ENCODE measurements at regions not wholly inside any gene's neighbourhood (a gene's known extent, or its start where the extent isn't known, plus 50 kb on each side); places are given as distances from the start of the nearest gene placed in this dataset.

- no peak for DNase-seq
Observed at GRCh38 chr1:114219172-114219868, 65.7 kb upstream of the SYT6 start.

GRCh38 chr1:114218361-114219171 lies 64.9 kb upstream of the SYT6 start:
- DNase-seq = no peak

GRCh38 chr1:114216431-114217173 lies 62.9 kb upstream of the SYT6 start:
- DNase-seq = no peak

- no peak for DNase-seq
Observed at GRCh38 chr1:114215436-114215835, 61.8 kb upstream of the SYT6 start.

- no peak for DNase-seq
Observed at GRCh38 chr1:114214016-114214415, 60.3 kb upstream of the SYT6 start.

GRCh38 chr1:114209971-114210370 lies 56.3 kb upstream of the SYT6 start:
- DNase-seq = no peak

GRCh38 chr1:114208714-114209113 lies 55.0 kb upstream of the SYT6 start:
- no peak for DNase-seq

GRCh38 chr1:114208106-114208505 lies 54.4 kb upstream of the SYT6 start:
- DNase-seq = no peak

GRCh38 chr1:114207635-114208034 lies 54.0 kb upstream of the SYT6 start:
- no peak for DNase-seq

GRCh38 chr1:114206392-114206791 lies 52.7 kb upstream of the SYT6 start:
- DNase-seq = no peak

GRCh38 chr1:114203595-114204128 lies 50.0 kb upstream of the SYT6 start:
- no peak for DNase-seq
